ENCODE measurements at regions not wholly inside any gene's neighbourhood (a gene's known extent, or its start where the extent isn't known, plus 50 kb on each side); places are given as distances from the start of the nearest gene placed in this dataset.

GRCh38 chr1:239815074-239815473 is 276.6 kb upstream of the FMN2 start:
- Mint-ChIP-seq H3K36me3 (ENCODE audit: insufficient read depth, unreplicated experiment) (peaks cover 11% of the 10 kb centered on the region), H3K27me3 (ENCODE audit: unreplicated experiment) (no peaks in the 10 kb centered on the region), H3K4me3 (ENCODE audit: low read depth, unreplicated experiment) (peak overlapping the region; percentile 54), H3K9me3 (ENCODE audit: low read depth, unreplicated experiment) (no peaks in the 10 kb centered on the region), H3K27ac (ENCODE audit: unreplicated experiment) (peak overlapping the region; percentile 69), H3K4me1 (ENCODE audit: low read depth, unreplicated experiment) (peaks cover 51% of the 10 kb centered on the region)
- no peak for DNase-seq
- intact Hi-C loops (cut with micrococcal nuclease; ENCODE audit: unreplicated experiment), result loop anchor here (10.0 kb wide), 1 partner anchor 850 kb away; no protein-coding TSS in a partner anchor
- TF ChIP-seq CTCF (IDR thresholded peaks at IDR 0.05; ENCODE audit: unreplicated experiment), result no peak
- BruUV-seq (replicated peaks), result no TSS peak
- CTCF ChIA-PET, result interaction anchor here (0.6 to 1.4 kb wide), 4 partner anchors 9 to 914 kb away, joined by 3 to 5 read pairs (median 4); no protein-coding TSS in a partner anchor

- H3K36me3 Mint-ChIP-seq (ENCODE audit: insufficient read depth, unreplicated experiment), result peaks cover 11% of the 10 kb centered on the region
- peak overlapping the region; percentile 87 for H3K27ac Mint-ChIP-seq (ENCODE audit: unreplicated experiment)
- H3K4me3 Mint-ChIP-seq (ENCODE audit: low read depth, unreplicated experiment), result peak overlapping the region; percentile 48
- H3K27me3 Mint-ChIP-seq (ENCODE audit: unreplicated experiment), result no peaks in the 10 kb centered on the region
- no peak for TF ChIP-seq CTCF (IDR thresholded peaks at IDR 0.05; ENCODE audit: unreplicated experiment)
- peak; percentile 83 for DNase-seq
- H3K4me1 Mint-ChIP-seq (ENCODE audit: low read depth, unreplicated experiment), result peaks cover 49% of the 10 kb centered on the region
- intact Hi-C loops (cut with micrococcal nuclease; ENCODE audit: unreplicated experiment), result loop anchor here (10.0 kb wide), 1 partner anchor 851 kb away; no protein-coding TSS in a partner anchor
- CTCF ChIA-PET, result interaction anchor here (0.6 to 1.9 kb wide), 6 partner anchors 17 to 1468 kb away, joined by 3 to 8 read pairs (median 5); no protein-coding TSS in a partner anchor
- no TSS peak for BruUV-seq (replicated peaks)
- no peaks in the 10 kb centered on the region for H3K9me3 Mint-ChIP-seq (ENCODE audit: low read depth, unreplicated experiment)
Observed at GRCh38 chr1:239816081-239816782, 275.5 kb upstream of the FMN2 start.

GRCh38 chr1:239817276-239817675 is 274.4 kb upstream of the FMN2 start:
- TF ChIP-seq CTCF (IDR thresholded peaks at IDR 0.05; ENCODE audit: unreplicated experiment), result no peak
- no peak for DNase-seq
- no peaks in the 10 kb centered on the region for H3K9me3 Mint-ChIP-seq (ENCODE audit: low read depth, unreplicated experiment)
- H3K4me1 Mint-ChIP-seq (ENCODE audit: low read depth, unreplicated experiment), result peaks cover 42% of the 10 kb centered on the region
- H3K4me3 Mint-ChIP-seq (ENCODE audit: low read depth, unreplicated experiment), result no peak overlapping the region
- H3K27me3 Mint-ChIP-seq (ENCODE audit: unreplicated experiment), result no peaks in the 10 kb centered on the region
- H3K36me3 Mint-ChIP-seq (ENCODE audit: insufficient read depth, unreplicated experiment), result peaks cover 11% of the 10 kb centered on the region
- no TSS peak for BruUV-seq (replicated peaks)
- peak overlapping the region; percentile 70 for H3K27ac Mint-ChIP-seq (ENCODE audit: unreplicated experiment)
- CTCF ChIA-PET, result interaction anchor here (0.9 to 1.9 kb wide), 3 partner anchors 17 to 81 kb away, joined by 3 to 8 read pairs (median 4); no protein-coding TSS in a partner anchor
- intact Hi-C loops (cut with micrococcal nuclease; ENCODE audit: unreplicated experiment), result loop anchor here (10.0 kb wide), 1 partner anchor 852 kb away; no protein-coding TSS in a partner anchor

GRCh38 chr1:239817801-239818200 is 273.9 kb upstream of the FMN2 start:
- Mint-ChIP-seq H3K9me3 (ENCODE audit: low read depth, unreplicated experiment) (no peaks in the 10 kb centered on the region), H3K36me3 (ENCODE audit: insufficient read depth, unreplicated experiment) (peaks cover 11% of the 10 kb centered on the region), H3K4me3 (ENCODE audit: low read depth, unreplicated experiment) (no peak overlapping the region), H3K27me3 (ENCODE audit: unreplicated experiment) (no peaks in the 10 kb centered on the region), H3K27ac (ENCODE audit: unreplicated experiment) (peak overlapping the region; percentile 70), H3K4me1 (ENCODE audit: low read depth, unreplicated experiment) (peaks cover 42% of the 10 kb centered on the region)
- no TSS peak for BruUV-seq (replicated peaks)
- intact Hi-C loops (cut with micrococcal nuclease; ENCODE audit: unreplicated experiment), result loop anchor here (10.0 kb wide), 1 partner anchor 853 kb away; no protein-coding TSS in a partner anchor
- TF ChIP-seq CTCF (IDR thresholded peaks at IDR 0.05; ENCODE audit: unreplicated experiment), result no peak
- no peak for DNase-seq
- CTCF ChIA-PET, result interaction anchor here (1.6 to 1.9 kb wide), 2 partner anchors 16 to 80 kb away, joined by 4 to 8 read pairs; no protein-coding TSS in a partner anchor
